Lower lobe of right lung (tissue), 2 donors: ENCODE measurements at regions not wholly inside any gene's neighbourhood (a gene's known extent, or its start where the extent isn't known, plus 50 kb on each side); places are given as distances from the start of the nearest gene placed in this dataset.
"Not testable (repeated sequence)": the region's sequence is repeated elsewhere in the genome, so short reads cannot be mapped to it uniquely, and the experiment has no call there.

Experiments used
- ATAC-seq, 2 donors: fragments of 200-7000 bp; cut with Tn5 transposase; one replicate each; pipeline ENCODE4 v1.9.1; 2020 to 2022; ENCODE audit warnings: mild to moderate bottlenecking in 2 of 2, moderate library complexity in 2 of 2
- DNase-seq: peaks from one replicate; pipeline ENCODE4 v3.0.0-alpha.2; 2020
- H3K27ac ChIP-seq: fragments of 200-600 bp; one replicate; pipeline ENCODE4 v1.8.0; 2022
- H3K27me3 ChIP-seq: fragments of 200-600 bp; one replicate; pipeline ENCODE4 v1.8.0; 2022; ENCODE audit warnings: low read depth
- H3K36me3 ChIP-seq: fragments of 200-600 bp; one replicate; pipeline ENCODE4 v1.8.0; 2022; ENCODE audit warnings: mild to moderate bottlenecking
- H3K4me1 ChIP-seq: fragments of 200-600 bp; one replicate; pipeline ENCODE4 v1.8.0; 2022
- H3K4me3 ChIP-seq: fragments of 200-600 bp; one replicate; pipeline ENCODE4 v1.8.0; 2022; ENCODE audit warnings: mild to moderate bottlenecking
- H3K9me3 ChIP-seq: fragments of 200-600 bp; one replicate; pipeline ENCODE4 v1.8.0; 2022
- CTCF ChIP-seq: fragments of 200-600 bp; IDR thresholded peaks from one replicate; pipeline ENCODE4 v1.8.0; 2022; ENCODE audit warnings: antibody characterized with exemption, mild to moderate bottlenecking
- intact Hi-C: fragments of 100-400 bp; cut with DNase I; formaldehyde crosslinking; loops from one replicate; pipeline ENCODE4 v1.11.0; 2022
- donor health status: DM: no; HTN: yes; CAD: no; lungs with severe emphysema.

- no peak for ATAC-seq
- no peak overlapping the region for H3K27ac ChIP-seq
- no peak for TF ChIP-seq CTCF
- intact Hi-C loops, result no loop called here
- H3K36me3 ChIP-seq, result no peaks in the 10 kb centered on the region
- peaks cover 3% of the 10 kb centered on the region for H3K4me1 ChIP-seq
- no peaks in the 10 kb centered on the region for H3K27me3 ChIP-seq
- peak; percentile 51 for DNase-seq
- no peak overlapping the region for H3K4me3 ChIP-seq
- H3K9me3 ChIP-seq, result no peaks in the 10 kb centered on the region
These were observed 101.9 kb downstream of the FAM53A start for GRCh38 chr4:1582227-1582626.

GRCh38 chr4:1581164-1581894, 102.8 kb downstream of the FAM53A start:
- H3K36me3 ChIP-seq, H3K9me3 ChIP-seq, intact Hi-C loops, H3K27ac ChIP-seq, H3K4me3 ChIP-seq, H3K27me3 ChIP-seq, H3K4me1 ChIP-seq: not testable (repeated sequence)
- ATAC-seq (peak; percentile 72 to 81), DNase-seq (peak; percentile 97)

- H3K4me1 ChIP-seq, H3K9me3 ChIP-seq, intact Hi-C loops, DNase-seq, ATAC-seq, H3K27ac ChIP-seq, H3K27me3 ChIP-seq, H3K36me3 ChIP-seq, H3K4me3 ChIP-seq: not testable (repeated sequence)
These were observed 103.5 kb downstream of the FAM53A start for GRCh38 chr4:1580692-1581012.

GRCh38 chr4:1579901-1580691, 104.0 kb downstream of the FAM53A start:
- H3K36me3 ChIP-seq, result no peaks in the 10 kb centered on the region
- no peaks in the 10 kb centered on the region for H3K27me3 ChIP-seq
- ATAC-seq, result peak; percentile 92 to 96
- TF ChIP-seq CTCF, result no peak
- peak; percentile 96 for DNase-seq
- peak overlapping the region; percentile 68 for H3K4me3 ChIP-seq
- peaks cover 3% of the 10 kb centered on the region for H3K4me1 ChIP-seq
- H3K9me3 ChIP-seq, result no peaks in the 10 kb centered on the region
- intact Hi-C loops, result no loop called here
- peak overlapping the region; percentile 87 for H3K27ac ChIP-seq

- peak overlapping the region; percentile 87 for H3K27ac ChIP-seq
- peak; percentile 69 for TF ChIP-seq CTCF
- ATAC-seq (peak; percentile 75 to 79), DNase-seq (peak; percentile 91)
- no peaks in the 10 kb centered on the region for H3K9me3 ChIP-seq
- H3K4me1 ChIP-seq, result peaks cover 3% of the 10 kb centered on the region
- no peaks in the 10 kb centered on the region for H3K27me3 ChIP-seq
- H3K36me3 ChIP-seq, result no peaks in the 10 kb centered on the region
- intact Hi-C loops, result no loop called here
- peak overlapping the region; percentile 68 for H3K4me3 ChIP-seq
These were observed 104.9 kb downstream of the FAM53A start for GRCh38 chr4:1579001-1579900.

- Histone ChIP-seq H3K27ac (no peak overlapping the region), H3K36me3 (no peaks in the 10 kb centered on the region), H3K9me3 (no peaks in the 10 kb centered on the region), H3K4me3 (no peak overlapping the region), H3K4me1 (peaks cover 3% of the 10 kb centered on the region), H3K27me3 (no peaks in the 10 kb centered on the region)
- intact Hi-C loops, result no loop called here
- TF ChIP-seq CTCF, result no peak
- ATAC-seq (no peak), DNase-seq (peak; percentile 54)
These were observed 105.8 kb downstream of the FAM53A start for GRCh38 chr4:1578251-1578773.
